NCI-H2196 (cell line): ENCODE measurements at regions not wholly inside any gene's neighbourhood (a gene's known extent, or its start where the extent isn't known, plus 50 kb on each side); places are given as distances from the start of the nearest gene placed in this dataset.
"Not testable (repeated sequence)": the region's sequence is repeated elsewhere in the genome, so short reads cannot be mapped to it uniquely, and the experiment has no call there.

Experiments
- DNase-seq: peaks from one replicate; lab custom pipeline; 2025; ENCODE audit not compliant: unreplicated experiment; lab: John Stamatoyannopoulos, UW

DNA sequence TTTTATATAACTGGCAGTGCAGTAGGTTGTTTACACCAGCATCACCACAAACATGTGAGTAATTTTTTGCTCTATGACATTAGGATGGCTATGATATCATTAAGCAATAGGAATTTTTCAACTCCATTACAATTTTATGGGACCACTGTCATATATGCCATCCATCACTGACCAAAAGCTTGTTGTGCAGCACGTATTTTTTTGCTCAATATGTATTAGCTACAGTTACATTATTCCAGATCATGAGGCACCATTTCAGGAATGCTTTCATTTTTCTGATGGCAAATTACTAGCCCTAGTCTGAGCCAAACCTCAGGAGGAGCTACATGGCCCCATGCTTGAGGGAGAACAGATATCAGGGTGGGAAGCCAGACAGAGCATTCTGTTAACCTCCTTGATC is 56.8 kb upstream of the DCLK2 start:
- no peak for DNase-seq

DNA sequence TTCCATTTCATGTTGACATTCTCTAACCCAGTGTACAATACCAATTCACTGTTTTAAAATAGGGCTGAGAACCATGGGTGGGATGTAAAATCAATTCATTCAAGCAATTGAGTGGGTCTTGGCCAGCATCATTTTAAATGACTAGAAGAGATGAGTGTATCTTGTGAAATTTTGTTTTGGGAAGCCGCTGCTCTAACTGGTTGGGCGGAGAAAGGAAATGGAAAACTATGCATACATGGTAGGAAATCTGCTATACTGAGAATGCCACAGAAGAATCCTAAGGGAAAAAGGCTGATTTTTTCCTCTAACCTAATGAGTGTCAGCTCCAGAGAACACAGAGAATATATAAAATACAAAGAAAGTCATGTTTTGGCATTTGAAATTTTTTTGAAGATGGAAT is 54.8 kb upstream of the DCLK2 start:
- DNase-seq = no peak

DNA sequence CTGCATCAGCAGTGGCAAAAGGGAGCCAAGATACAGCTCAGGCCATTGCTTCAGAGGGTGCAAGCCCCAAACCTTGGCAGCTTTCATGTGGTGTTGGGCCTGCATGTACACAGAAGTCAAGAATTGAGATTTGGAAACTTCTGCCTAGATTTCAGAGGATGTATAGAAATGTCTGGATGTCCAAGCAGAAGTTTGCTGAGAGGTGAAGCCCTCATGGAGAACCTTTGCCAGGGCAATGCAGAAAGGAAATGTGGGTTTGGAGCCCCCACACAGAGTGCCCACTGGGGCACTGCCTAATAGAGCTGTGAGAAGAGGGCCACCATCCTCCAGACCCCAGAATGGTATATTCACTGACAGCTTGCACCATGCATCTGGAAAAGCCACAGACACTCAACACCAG is 51.3 kb upstream of the DCLK2 start:
- DNase-seq = not testable (repeated sequence)
